ENCODE measurements at regions not wholly inside any gene's neighbourhood (a gene's known extent, or its start where the extent isn't known, plus 50 kb on each side); places are given as distances from the start of the nearest gene placed in this dataset.

DNA sequence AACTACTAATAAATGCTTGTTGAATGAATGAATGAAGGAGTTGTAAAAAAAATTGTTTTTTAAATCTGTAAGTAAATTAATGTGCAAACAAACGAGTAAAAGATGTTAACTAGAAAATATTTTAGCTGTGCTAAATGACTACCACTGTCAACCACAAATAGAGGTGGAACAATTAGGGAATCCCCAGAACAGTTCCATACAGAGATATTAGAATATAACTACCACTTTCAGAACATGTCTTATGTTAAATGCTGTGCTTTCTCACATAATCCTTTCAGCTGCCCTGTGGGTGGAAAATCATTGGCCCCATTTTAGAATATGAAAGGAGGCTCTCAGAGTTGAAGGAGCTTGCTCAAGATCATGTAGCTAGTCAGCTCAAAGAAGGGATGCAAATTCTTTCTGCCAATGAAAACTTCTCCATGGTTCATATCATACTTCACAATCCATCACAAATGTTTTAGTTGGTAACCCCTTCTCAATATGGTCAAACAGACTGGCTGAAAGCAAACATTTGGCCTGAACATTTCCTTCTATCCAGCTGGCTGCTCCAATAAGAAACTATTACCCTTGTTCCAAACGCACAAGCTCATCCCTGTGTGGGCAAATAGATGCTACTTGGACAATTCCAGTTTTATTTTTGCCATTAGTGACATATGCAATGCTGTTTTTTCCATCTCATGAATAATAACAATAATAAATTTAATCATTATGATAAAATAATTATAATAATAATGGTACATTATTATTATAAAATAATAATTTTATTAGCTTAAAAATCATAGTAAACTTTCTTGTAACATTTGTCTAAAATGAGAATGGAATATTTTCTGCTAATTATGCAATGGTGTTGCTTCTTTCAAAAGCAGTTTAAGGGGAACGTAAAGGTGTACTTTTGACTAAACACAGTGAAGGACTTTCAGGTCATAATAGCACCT lies 290.4 kb upstream of the STT3B start:
- no peaks in the 10 kb centered on the region for H3K27me3 ChIP-seq (ENCODE audit: control insufficient read depth in 2 of 2, insufficient read depth in 1 of 2, low read length in 1 of 2)
- H3K27ac ChIP-seq (ENCODE audit: low read depth in 1 of 2, low read length in 1 of 2), result no peak overlapping the region
- 95% methylated on average over 3 of the region's 3 CpGs for WGBS
- no peak for DNase-seq (ENCODE audit: low read depth in 6 of 9, low spot score in 9 of 9)
- H3K36me3 ChIP-seq (ENCODE audit: control insufficient read depth in 2 of 2, insufficient read depth in 2 of 2, low read length in 1 of 2), result no peaks in the 10 kb centered on the region
- no peaks in the 10 kb centered on the region for H3K4me1 ChIP-seq (ENCODE audit: control insufficient read depth in 2 of 2, insufficient read depth in 2 of 2, low read length in 2 of 2)
- no peaks in the 10 kb centered on the region for H3K9me3 ChIP-seq (ENCODE audit: control insufficient read depth in 2 of 2, insufficient read depth in 1 of 2, low read length in 1 of 2)
- no peak overlapping the region for H3K4me3 ChIP-seq (ENCODE audit: low read length in 2 of 2)

DNA sequence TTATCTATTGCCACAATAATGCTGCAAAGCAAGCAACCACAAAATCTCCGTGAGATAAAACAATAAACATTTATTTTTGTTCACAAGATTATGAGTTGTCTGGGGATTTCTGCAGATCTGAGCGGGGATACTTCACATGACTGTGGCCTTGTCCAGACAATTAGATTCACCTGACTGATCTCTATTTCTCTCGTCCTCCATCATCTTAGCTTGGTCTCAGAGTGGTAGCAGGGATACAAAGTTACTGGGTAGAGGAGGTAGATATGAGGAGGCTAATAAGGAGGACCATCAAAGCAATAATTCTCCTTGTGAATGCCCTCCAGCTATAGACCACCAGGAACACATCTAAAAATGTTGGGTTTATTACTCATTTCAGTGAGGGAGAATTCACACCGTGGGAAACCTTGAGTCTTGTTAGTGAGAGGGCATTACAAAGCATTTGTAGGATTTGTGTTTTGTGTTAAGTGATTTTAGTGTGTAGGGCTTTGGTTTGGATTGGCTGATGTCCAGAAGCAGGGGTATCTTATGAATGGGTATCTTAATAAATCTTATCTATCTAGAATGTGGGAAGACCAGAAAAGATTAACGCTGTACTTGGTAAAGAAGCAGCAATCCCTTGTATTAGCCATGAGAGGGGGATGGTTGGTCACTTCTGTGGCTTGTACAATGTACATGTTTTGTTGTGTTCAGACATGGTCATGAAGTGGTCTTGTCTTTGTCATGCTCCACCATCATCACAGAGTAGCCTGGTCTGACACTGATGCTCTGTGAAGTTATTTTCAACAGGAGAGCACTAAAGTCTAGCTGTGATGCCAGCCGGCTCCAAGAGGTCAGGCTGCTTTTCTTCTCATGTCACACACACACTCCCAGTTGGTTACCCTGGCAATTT lies 287.6 kb upstream of the STT3B start:
- Histone ChIP-seq H3K27ac (ENCODE audit: low read depth in 1 of 2, low read length in 1 of 2) (no peak overlapping the region), H3K9me3 (ENCODE audit: control insufficient read depth in 2 of 2, insufficient read depth in 1 of 2, low read length in 1 of 2) (no peaks in the 10 kb centered on the region), H3K36me3 (ENCODE audit: control insufficient read depth in 2 of 2, insufficient read depth in 2 of 2, low read length in 1 of 2) (no peaks in the 10 kb centered on the region), H3K4me1 (ENCODE audit: control insufficient read depth in 2 of 2, insufficient read depth in 2 of 2, low read length in 2 of 2) (peaks cover 0 to 3% of the 10 kb centered on the region in 2 donors), H3K27me3 (ENCODE audit: control insufficient read depth in 2 of 2, insufficient read depth in 1 of 2, low read length in 1 of 2) (no peaks in the 10 kb centered on the region), H3K4me3 (ENCODE audit: low read length in 2 of 2) (no peak overlapping the region)
- no peak for DNase-seq (ENCODE audit: low read depth in 6 of 9, low spot score in 9 of 9)
- WGBS, result 92% methylated on average over 6 of the region's 6 CpGs

DNA sequence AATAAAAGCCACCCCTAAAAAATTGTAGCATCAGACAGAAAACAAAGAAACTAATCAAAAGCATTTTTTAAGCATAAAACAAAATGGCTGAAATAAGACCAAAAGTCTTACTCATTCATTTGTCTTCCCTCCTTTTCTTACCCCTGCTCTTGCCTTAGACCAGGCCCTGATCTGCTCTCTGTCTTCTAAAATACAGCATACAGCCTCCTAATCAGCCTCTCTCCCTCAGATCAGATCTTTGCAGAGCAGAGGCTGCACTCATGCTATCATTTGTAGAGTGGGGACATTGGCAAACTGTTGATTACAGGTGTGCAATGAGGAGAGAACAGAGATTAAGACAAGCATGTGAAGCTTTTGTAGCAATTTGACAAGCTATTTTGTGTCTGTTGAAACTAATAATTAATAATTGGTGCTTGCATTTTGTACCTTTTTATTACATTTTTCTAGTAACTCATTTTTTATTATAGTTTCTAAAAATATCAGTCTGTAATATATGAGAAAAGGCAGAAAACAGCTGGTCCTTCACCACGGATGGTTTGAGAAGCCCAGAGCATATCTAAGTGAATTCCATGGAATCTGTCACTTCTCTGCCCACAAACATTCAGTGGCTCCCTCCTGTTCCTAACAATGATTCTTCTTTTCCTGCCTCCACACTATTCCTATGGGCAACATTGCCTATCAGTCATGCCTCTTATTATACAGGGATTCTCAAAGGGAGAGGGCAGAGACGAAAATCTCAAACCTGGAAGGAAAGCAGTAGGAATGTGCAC lies 286.2 kb upstream of the STT3B start:
- H3K27ac ChIP-seq (ENCODE audit: low read depth in 1 of 2, low read length in 1 of 2), result no peak overlapping the region
- no peaks in the 10 kb centered on the region for H3K27me3 ChIP-seq (ENCODE audit: control insufficient read depth in 2 of 2, insufficient read depth in 1 of 2, low read length in 1 of 2)
- WGBS, result 92% methylated on average over 2 of the region's 2 CpGs

DNA sequence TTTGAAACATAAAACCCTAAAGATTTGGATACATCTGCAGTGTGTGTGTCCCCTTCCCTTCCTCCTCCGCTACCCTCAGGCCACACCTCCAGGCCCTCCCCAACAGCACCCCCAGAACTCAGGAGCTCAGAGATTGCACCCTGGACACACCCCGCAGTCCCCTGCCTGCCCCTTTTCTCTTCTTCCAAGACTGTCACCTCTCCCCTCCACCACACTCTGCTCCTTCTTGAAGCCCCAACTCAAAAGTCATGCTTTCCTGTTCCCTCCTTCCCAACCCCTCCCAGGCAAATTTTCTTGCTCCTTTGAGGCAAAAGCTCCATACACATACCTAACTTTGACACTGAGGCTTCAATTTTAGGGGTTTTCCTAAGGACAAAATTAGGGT lies 285.7 kb upstream of the STT3B start:
- no peaks in the 10 kb centered on the region for H3K9me3 ChIP-seq (ENCODE audit: control insufficient read depth in 2 of 2, insufficient read depth in 1 of 2, low read length in 1 of 2)
- H3K4me3 ChIP-seq (ENCODE audit: low read length in 2 of 2), result no peak overlapping the region
- 95% methylated on average over 2 of the region's 2 CpGs for WGBS
- no peaks in the 10 kb centered on the region for H3K36me3 ChIP-seq (ENCODE audit: control insufficient read depth in 2 of 2, insufficient read depth in 2 of 2, low read length in 1 of 2)
- H3K4me1 ChIP-seq (ENCODE audit: control insufficient read depth in 2 of 2, insufficient read depth in 2 of 2, low read length in 2 of 2), result peaks cover 0 to 7% of the 10 kb centered on the region in 2 donors
- no peak for DNase-seq (ENCODE audit: low read depth in 6 of 9, low spot score in 9 of 9)
- no peaks in the 10 kb centered on the region for H3K27me3 ChIP-seq (ENCODE audit: control insufficient read depth in 2 of 2, insufficient read depth in 1 of 2, low read length in 1 of 2)
- no peak overlapping the region for H3K27ac ChIP-seq (ENCODE audit: low read depth in 1 of 2, low read length in 1 of 2)

More for the DNA sequence above, 286.2 kb upstream of the STT3B start:
- no peak overlapping the region for H3K4me3 ChIP-seq (ENCODE audit: low read length in 2 of 2)
- no peaks in the 10 kb centered on the region for H3K9me3 ChIP-seq (ENCODE audit: control insufficient read depth in 2 of 2, insufficient read depth in 1 of 2, low read length in 1 of 2)
- peaks cover 0 to 7% of the 10 kb centered on the region in 2 donors for H3K4me1 ChIP-seq (ENCODE audit: control insufficient read depth in 2 of 2, insufficient read depth in 2 of 2, low read length in 2 of 2)
- no peak for DNase-seq (ENCODE audit: low read depth in 6 of 9, low spot score in 9 of 9)
- no peaks in the 10 kb centered on the region for H3K36me3 ChIP-seq (ENCODE audit: control insufficient read depth in 2 of 2, insufficient read depth in 2 of 2, low read length in 1 of 2)

DNA sequence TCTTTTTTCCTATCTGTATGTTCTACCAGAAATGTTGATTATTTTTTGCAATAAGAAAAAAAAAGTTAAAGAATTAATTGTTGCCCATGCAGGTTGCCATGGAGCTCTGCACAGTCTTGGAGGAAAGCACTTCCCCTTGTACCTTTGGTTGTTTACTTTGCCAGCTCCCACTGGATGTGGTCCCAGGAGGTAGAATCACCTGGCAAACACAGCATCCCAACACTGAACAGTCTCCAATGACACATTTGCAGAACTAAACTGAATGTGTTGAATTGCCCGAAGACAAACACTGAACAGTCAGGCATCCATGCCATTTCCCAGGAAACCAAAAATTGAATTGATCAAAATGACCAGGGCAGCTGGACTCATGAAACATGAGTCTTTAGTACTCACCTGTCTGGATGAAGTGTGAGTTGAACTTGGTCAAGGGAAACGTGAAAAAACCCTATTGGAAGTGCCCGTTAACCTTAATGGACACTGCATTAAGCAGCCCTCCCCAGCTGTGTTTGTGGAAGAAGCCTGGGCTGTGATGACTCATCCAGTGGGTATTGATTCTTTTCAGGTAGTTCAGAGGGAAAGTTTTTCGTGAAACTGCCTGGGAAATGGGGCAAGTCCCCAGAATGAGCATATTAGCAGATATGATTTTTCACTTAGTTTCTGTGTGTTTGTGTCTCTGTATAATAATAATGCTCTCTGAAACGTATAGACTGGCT lies 284.7 kb upstream of the STT3B start:
- no peak for DNase-seq (ENCODE audit: low read depth in 6 of 9, low spot score in 9 of 9)
- Histone ChIP-seq H3K36me3 (ENCODE audit: control insufficient read depth in 2 of 2, insufficient read depth in 2 of 2, low read length in 1 of 2) (no peaks in the 10 kb centered on the region), H3K27me3 (ENCODE audit: control insufficient read depth in 2 of 2, insufficient read depth in 1 of 2, low read length in 1 of 2) (no peaks in the 10 kb centered on the region), H3K4me1 (ENCODE audit: control insufficient read depth in 2 of 2, insufficient read depth in 2 of 2, low read length in 2 of 2) (peaks cover 0 to 7% of the 10 kb centered on the region in 2 donors), H3K4me3 (ENCODE audit: low read length in 2 of 2) (no peak overlapping the region), H3K9me3 (ENCODE audit: control insufficient read depth in 2 of 2, insufficient read depth in 1 of 2, low read length in 1 of 2) (no peaks in the 10 kb centered on the region), H3K27ac (ENCODE audit: low read depth in 1 of 2, low read length in 1 of 2) (no peak overlapping the region)
- WGBS, result 93% methylated on average over 5 of the region's 5 CpGs

DNA sequence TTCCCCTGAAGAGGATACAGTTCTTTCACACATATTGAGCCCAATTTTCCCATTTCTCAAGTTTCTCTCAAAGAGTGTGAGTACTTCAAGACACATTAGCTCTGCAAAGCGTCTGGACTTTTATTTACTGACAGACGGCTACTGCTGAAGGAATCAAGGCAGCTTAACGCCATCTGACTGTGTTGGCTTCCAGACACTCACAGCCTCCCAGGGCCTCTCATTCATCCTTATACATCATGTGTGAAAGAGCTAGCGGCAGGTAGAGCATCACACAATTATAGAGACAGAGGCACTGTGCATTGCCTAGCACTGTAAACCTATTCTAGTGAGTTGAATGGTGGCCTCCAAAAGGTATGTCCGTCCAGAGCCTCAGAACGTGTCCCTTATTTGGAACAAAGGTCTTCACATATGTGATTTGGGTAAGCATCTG lies 284.1 kb upstream of the STT3B start:
- DNase-seq (ENCODE audit: low read depth in 6 of 9, low spot score in 9 of 9), result no peak
- WGBS, result 98% methylated on average over 6 of the region's 6 CpGs
- Histone ChIP-seq H3K36me3 (ENCODE audit: control insufficient read depth in 2 of 2, insufficient read depth in 2 of 2, low read length in 1 of 2) (no peaks in the 10 kb centered on the region), H3K9me3 (ENCODE audit: control insufficient read depth in 2 of 2, insufficient read depth in 1 of 2, low read length in 1 of 2) (no peaks in the 10 kb centered on the region), H3K4me3 (ENCODE audit: low read length in 2 of 2) (no peak overlapping the region), H3K27me3 (ENCODE audit: control insufficient read depth in 2 of 2, insufficient read depth in 1 of 2, low read length in 1 of 2) (no peaks in the 10 kb centered on the region), H3K27ac (ENCODE audit: low read depth in 1 of 2, low read length in 1 of 2) (no peak overlapping the region), H3K4me1 (ENCODE audit: control insufficient read depth in 2 of 2, insufficient read depth in 2 of 2, low read length in 2 of 2) (peaks cover 0 to 7% of the 10 kb centered on the region in 2 donors)

DNA sequence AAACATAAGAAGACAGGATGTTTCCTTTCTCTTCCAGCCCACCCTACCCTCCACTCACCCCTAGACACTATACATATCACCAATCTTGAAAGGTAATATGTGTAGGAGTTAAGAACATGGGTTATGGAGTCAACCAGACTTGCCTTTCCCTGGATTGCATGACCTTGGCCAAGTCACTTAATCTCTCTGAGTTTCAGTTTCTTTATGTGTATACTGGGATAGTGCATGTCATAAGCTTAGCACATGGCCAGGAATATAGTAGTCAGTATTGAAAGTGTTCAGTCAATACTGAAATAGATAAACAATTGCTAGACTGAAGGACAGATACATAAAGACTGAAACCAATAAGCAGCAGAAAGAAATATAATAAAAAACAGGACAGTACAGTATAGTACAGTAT lies 283.2 kb upstream of the STT3B start:
- Histone ChIP-seq H3K9me3 (ENCODE audit: control insufficient read depth in 2 of 2, insufficient read depth in 1 of 2, low read length in 1 of 2) (no peaks in the 10 kb centered on the region), H3K27ac (ENCODE audit: low read depth in 1 of 2, low read length in 1 of 2) (no peak overlapping the region)
- no peak for DNase-seq (ENCODE audit: low read depth in 6 of 9, low spot score in 9 of 9)

DNA sequence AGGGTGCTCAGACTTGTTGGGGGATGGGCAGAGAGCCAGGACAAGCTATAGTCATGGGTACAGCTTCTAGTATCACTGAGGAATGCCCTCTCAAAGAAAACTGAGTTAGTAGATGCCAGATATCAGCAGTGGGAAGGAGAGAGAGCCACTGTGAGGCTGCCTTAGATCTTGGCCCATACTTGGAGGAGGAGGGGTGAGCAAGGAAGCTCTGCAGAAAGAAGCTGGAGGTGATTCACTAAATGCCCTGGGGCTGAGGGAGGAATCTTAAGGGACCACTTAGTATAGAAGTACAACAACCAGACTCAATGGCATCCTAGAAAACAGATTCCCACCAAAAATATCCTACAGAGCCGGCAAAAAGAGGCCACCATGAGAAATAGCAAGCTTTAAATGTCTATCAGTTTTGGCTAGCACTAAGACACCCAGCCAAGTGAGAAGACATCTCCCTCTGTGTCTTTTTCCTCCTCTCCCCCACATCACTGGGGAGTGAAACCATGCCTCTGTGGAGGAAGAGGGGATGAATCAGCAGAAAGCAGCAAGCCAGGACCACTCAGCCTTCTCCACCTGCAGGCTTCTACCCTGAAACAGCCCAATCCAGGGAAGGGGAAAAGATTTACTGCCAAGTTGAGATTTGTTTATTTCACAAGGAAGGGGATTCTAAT lies 282.5 kb upstream of the STT3B start:
- H3K27ac ChIP-seq (ENCODE audit: low read depth in 1 of 2, low read length in 1 of 2), result no peak overlapping the region
- no peak overlapping the region for H3K4me3 ChIP-seq (ENCODE audit: low read length in 2 of 2)
- WGBS, result 84% methylated on average over 1 of the region's 1 CpG

More for the DNA sequence above, 283.2 kb upstream of the STT3B start:
- H3K36me3 ChIP-seq (ENCODE audit: control insufficient read depth in 2 of 2, insufficient read depth in 2 of 2, low read length in 1 of 2), result no peaks in the 10 kb centered on the region
- H3K4me3 ChIP-seq (ENCODE audit: low read length in 2 of 2), result no peak overlapping the region
- peaks cover 0 to 7% of the 10 kb centered on the region in 2 donors for H3K4me1 ChIP-seq (ENCODE audit: control insufficient read depth in 2 of 2, insufficient read depth in 2 of 2, low read length in 2 of 2)
- H3K27me3 ChIP-seq (ENCODE audit: control insufficient read depth in 2 of 2, insufficient read depth in 1 of 2, low read length in 1 of 2), result no peaks in the 10 kb centered on the region

More for the DNA sequence above, 282.5 kb upstream of the STT3B start:
- no peaks in the 10 kb centered on the region for H3K27me3 ChIP-seq (ENCODE audit: control insufficient read depth in 2 of 2, insufficient read depth in 1 of 2, low read length in 1 of 2)
- peaks cover 0 to 7% of the 10 kb centered on the region in 2 donors for H3K4me1 ChIP-seq (ENCODE audit: control insufficient read depth in 2 of 2, insufficient read depth in 2 of 2, low read length in 2 of 2)
- H3K36me3 ChIP-seq (ENCODE audit: control insufficient read depth in 2 of 2, insufficient read depth in 2 of 2, low read length in 1 of 2), result no peaks in the 10 kb centered on the region
- no peaks in the 10 kb centered on the region for H3K9me3 ChIP-seq (ENCODE audit: control insufficient read depth in 2 of 2, insufficient read depth in 1 of 2, low read length in 1 of 2)
- DNase-seq (ENCODE audit: low read depth in 6 of 9, low spot score in 9 of 9), result no peak
